Right forelimb (tissue), 1 donor: ENCODE measurements at regions not wholly inside any gene's neighbourhood (a gene's known extent, or its start where the extent isn't known, plus 50 kb on each side); places are given as distances from the start of the nearest gene placed in this dataset.
"Not testable (repeated sequence)": the region's sequence is repeated elsewhere in the genome, so short reads cannot be mapped to it uniquely, and the experiment has no call there.

Source experiments
- DNase-seq: peaks from one replicate; pipeline ENCODE4 v3.0.0-alpha.2; 2018

- DNase-seq, result no peak
Measured at GRCh38 chr1:72481420-72481970, 199.2 kb upstream of the NEGR1 start.

- DNase-seq, result no peak
Measured at GRCh38 chr1:72466376-72466775, 184.0 kb upstream of the NEGR1 start.

- DNase-seq, result no peak
Measured at GRCh38 chr1:72462186-72462905, 180.0 kb upstream of the NEGR1 start.

- no peak for DNase-seq
Measured at GRCh38 chr1:72442262-72442661, 159.9 kb upstream of the NEGR1 start.

- no peak for DNase-seq
Measured at GRCh38 chr1:72439036-72439435, 156.7 kb upstream of the NEGR1 start.

- no peak for DNase-seq
Measured at GRCh38 chr1:72438270-72438669, 155.9 kb upstream of the NEGR1 start.

GRCh38 chr1:72435025-72435424 is 152.7 kb upstream of the NEGR1 start:
- DNase-seq, result no peak

GRCh38 chr1:72434070-72434469 is 151.7 kb upstream of the NEGR1 start:
- DNase-seq, result no peak

GRCh38 chr1:72433591-72433990 is 151.3 kb upstream of the NEGR1 start:
- DNase-seq, result no peak

GRCh38 chr1:72432645-72433267 is 150.4 kb upstream of the NEGR1 start:
- no peak for DNase-seq

GRCh38 chr1:72431810-72432209 is 149.5 kb upstream of the NEGR1 start:
- no peak for DNase-seq

GRCh38 chr1:72428276-72428675 is 145.9 kb upstream of the NEGR1 start:
- not testable (repeated sequence) for DNase-seq

GRCh38 chr1:72419229-72419628 is 136.9 kb upstream of the NEGR1 start:
- no peak for DNase-seq

- DNase-seq, result no peak
Measured at GRCh38 chr1:72412286-72412685, 129.9 kb upstream of the NEGR1 start.

- no peak for DNase-seq
Measured at GRCh38 chr1:72399807-72400206, 117.5 kb upstream of the NEGR1 start.

GRCh38 chr1:72397786-72398185 is 115.4 kb upstream of the NEGR1 start:
- no peak for DNase-seq

- no peak for DNase-seq
Measured at GRCh38 chr1:72394457-72394856, 112.1 kb upstream of the NEGR1 start.

GRCh38 chr1:72379072-72379471 is 96.7 kb upstream of the NEGR1 start:
- DNase-seq, result no peak

GRCh38 chr1:72375226-72375625 is 92.9 kb upstream of the NEGR1 start:
- no peak for DNase-seq

GRCh38 chr1:72371259-72372035 is 89.1 kb upstream of the NEGR1 start:
- DNase-seq, result peak; percentile 31

- DNase-seq, result not testable (repeated sequence)
Measured at GRCh38 chr1:72370836-72371235, 88.5 kb upstream of the NEGR1 start.

- DNase-seq, result no peak
Measured at GRCh38 chr1:72369069-72369757, 86.9 kb upstream of the NEGR1 start.

GRCh38 chr1:72366466-72366865 is 84.1 kb upstream of the NEGR1 start:
- no peak for DNase-seq
